ENCODE measurements at regions not wholly inside any gene's neighbourhood (a gene's known extent, or its start where the extent isn't known, plus 50 kb on each side); places are given as distances from the start of the nearest gene placed in this dataset.

GRCh38 chr18:4878480-4878879 is 318.6 kb downstream of the AKAIN1 start:
- TF ChIP-seq SMC3 (IDR thresholded peaks at IDR 0.05): no peak
- TF ChIP-seq POLR2A (IDR thresholded peaks at IDR 0.05; ENCODE audit: low read length): no peak
- TF ChIP-seq CTCF (IDR thresholded peaks at IDR 0.05): no peak
- TF ChIP-seq REST (IDR thresholded peaks at IDR 0.05): no peak

Measured in A549 (cell line).